ENCODE measurements at regions not wholly inside any gene's neighbourhood (a gene's known extent, or its start where the extent isn't known, plus 50 kb on each side); places are given as distances from the start of the nearest gene placed in this dataset.

DNA sequence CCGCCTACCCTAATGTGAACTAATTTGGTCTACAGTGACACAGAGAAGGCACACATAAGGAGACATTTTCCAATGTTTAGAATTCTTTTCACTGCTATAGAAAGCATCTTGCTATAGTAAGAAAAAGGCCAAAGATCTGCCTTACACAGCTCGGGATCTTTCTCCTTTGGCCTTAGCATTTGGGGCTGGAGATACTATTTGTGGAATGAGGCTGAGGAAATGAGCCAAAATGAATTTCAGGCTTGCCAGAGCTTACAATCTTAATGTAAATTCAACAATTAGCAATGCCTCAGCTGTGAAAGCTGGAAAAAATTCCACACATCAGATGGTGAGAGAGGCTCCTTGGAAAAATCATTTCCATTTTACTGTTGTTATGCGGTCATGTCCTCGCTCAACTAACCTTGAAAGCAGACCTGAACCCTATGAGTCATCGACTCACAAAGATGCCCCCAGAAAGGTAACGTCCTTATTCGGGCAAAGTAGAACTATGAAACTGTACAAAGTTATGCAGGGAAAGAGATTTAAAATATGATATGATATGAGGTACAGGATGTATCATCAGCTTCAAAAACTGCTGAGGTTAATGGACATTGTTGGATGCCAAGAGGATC is 324.5 kb upstream of the NBEA start:
- DNase-seq (ENCODE audit: low read depth, low spot score) = no peak

DNA sequence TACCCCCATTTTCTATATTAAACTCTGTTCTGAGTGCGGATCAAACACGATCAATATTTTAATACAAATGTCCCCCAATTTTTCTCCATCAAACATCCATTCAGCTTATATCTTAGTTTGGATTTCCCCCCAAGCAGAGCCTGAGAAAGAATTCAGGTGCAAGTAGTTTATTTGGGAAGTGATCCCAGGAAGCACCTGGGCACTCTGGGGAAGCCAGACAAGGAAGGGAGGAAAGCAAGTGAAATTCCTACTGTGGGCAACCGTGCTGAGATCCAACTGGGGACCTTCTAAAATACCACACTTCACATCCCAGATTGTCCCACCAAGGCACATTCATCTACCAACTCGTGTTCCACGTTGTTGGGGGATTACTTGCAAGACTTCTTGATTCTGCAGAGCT is 323.4 kb upstream of the NBEA start:
- no peak for DNase-seq (ENCODE audit: low read depth, low spot score)

DNA sequence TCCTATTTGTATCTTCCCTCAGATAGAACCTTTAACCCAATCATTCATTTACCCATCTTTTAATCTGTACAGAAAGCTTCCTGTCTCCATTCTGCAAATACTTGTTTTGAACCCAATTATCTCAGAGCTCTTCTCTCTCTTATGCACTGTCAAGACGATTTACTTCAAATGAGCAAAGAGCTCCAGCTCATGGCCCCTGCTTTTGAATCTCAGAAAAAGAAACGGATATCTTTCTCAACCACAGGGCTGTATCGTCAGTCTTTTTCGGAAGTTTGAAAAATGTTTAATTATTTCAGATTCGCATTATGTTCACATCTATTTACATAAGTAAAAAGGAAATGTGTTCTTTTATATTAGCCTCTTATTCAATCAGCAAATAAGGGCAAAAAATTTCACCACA is 322.7 kb upstream of the NBEA start:
- DNase-seq (ENCODE audit: low read depth, low spot score) = no peak

DNA sequence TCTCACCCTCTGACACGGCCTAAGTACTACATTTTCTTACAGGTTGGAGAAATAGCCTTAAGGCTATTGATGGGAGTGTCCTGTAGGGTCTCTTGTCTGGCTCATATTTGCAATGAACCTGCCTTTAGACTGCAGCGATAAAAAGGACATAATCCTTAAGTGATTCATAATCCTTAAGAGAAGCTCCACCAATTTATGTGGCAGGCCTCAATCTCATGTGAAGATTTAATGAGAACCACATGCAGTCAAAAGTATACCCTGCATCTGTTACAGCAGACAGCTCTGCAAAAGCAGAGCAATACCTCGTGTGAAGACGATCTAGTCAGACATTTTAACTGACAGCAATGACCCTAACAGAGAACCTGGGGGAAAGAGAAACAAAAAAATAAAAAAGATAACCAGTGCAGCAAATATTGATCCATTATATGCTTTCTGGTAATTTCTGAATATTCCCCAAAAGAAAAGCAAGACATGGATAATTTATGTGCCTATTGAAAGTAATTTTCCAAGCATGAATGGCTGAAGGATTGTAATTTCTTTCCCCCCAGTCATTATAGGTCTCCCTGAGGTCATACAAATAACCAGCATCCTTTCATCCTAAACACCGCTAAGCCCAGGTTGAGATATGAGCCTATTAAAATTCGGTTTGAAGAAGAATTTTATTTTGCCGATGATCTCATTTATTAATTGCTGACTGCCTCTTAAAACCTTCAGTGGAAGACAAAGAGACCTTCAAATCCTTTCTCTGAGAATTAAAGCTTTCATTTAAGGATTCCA is 321.8 kb upstream of the NBEA start:
- no peak for DNase-seq (ENCODE audit: low read depth, low spot score)

DNA sequence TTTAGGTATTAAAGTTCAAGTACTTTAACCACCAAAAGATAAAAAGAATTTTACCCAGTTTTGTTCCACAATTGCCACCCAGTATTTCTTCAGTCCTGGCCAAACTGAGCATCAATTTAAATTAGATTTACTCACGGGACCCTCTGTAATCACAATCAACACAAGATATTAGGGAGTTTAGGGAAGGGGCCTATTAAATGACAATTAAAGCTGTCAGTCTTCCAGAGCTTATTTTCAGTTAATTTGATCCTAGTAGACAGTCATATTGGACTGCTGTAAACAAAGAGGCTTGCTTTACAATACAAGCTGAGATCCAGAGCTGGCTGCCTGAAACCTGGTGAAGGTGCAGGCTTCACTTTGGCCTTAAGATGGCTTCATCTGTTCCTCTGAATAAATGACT is 321.2 kb upstream of the NBEA start:
- DNase-seq (ENCODE audit: low read depth, low spot score) = no peak

DNA sequence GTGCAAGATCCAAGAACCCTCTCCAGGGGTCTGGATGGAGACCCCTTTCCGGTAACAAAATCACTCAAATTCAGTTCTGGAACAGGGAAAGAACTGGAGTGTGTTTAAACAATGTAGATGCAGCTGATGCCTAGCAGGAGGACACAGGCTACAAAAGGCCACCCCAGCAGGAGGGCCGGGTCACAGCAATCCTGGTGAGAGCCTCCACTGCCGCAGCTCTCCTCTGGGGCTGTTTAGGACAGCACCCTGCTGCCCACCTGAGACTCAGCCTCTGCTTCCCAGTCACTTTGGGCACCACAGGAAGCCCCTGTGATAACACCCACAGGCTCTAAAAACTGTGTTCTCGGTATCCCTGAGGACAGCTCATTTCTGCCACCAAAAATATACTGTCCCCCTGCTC is 318.7 kb upstream of the NBEA start:
- no peak for DNase-seq (ENCODE audit: low read depth, low spot score)

DNA sequence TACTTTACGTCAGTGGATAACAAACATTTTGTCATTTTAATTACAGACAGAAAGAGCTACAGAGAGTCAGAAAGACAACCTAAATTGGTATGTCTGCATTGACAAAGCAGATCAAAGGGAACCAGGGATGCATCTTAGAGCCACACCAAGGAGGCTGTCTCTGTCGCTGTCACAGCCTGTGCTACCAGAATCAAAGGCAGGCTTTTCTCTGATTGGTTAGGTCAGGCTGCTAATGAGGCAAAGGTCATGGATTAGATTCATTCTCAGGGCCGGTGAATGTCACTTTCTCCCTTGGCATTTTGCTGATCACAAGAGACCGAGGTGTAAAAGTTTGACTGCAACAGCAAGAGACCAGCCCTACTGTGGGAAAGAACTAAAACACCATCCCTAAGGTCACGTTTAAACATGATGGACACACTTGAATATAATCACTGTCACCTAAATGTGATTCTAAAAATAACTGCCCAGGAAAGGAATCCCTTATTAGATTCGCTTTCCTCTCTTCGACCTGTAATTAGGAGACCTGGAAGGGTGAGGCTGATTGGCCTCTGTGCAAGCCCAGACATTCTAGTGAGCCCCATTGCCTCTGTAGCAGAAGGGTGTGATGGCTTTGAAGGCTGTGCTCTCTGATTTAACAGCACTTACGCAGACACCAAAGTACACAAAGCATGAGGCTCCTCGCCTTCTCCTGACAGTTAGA is 314.4 kb upstream of the NBEA start:
- no peak for DNase-seq (ENCODE audit: low read depth, low spot score)

DNA sequence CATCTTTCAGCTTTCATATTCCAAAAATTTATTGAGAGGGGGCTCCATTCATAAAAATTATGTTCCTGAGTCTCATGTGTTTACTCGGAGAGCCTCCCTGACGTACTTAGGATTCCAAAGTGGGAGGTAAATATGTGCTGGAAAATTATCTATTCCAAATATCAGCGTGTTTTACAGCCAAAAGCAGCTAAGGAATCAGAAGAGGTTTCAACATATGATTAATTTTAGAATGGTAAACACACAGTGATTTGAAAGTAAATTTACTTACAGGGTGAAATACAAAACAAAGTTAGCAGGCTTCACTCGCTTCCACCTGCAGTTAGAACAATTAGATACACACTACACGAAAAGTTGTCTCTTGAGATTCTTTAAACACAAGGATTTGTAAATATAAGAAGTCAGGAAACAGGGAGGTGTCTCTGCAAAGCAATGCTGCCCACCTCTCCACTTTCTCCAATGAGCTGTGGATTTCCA is 313.8 kb upstream of the NBEA start:
- DNase-seq (ENCODE audit: low read depth, low spot score) = no peak

DNA sequence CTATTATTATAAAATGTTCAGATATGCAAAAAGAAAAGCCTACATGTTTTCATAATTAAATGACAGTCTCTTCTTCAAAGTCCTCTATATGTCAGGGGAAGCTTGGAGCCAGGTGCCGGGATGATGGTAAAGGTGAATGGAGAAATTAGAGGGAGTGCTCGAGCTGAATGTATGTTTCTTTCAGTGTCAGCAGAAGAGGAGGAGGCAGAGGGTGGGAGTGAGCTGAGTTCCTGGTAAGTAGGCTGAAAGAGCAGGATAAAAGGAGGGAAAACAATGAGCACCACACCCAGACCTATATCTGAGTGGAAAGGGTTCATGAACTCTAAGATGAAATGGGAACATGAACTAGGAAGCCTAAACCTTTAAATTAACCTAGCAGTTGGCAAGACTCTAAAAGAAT is 307.6 kb upstream of the NBEA start:
- no peak for DNase-seq (ENCODE audit: low read depth, low spot score)

DNA sequence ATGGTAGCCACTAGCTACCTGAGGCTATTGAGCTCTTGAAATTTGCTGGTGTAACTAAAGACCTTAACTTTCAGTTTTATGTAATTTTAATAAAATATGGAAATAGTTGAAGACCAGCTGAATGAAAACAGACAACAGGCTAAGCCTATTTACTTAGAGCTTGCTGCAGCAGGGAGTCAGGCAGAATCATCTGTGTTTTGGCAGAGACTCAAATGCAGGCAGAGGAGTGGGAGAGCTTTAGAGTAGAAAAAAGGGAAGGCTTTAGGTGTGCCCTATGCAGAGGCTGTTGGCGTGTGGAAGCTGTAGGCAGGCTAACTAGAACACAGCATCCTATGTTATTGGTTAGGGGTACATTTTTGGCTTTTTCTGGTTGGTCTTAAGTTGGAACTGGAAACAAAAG is 304.9 kb upstream of the NBEA start:
- DNase-seq (ENCODE audit: low read depth, low spot score) = no peak

DNA sequence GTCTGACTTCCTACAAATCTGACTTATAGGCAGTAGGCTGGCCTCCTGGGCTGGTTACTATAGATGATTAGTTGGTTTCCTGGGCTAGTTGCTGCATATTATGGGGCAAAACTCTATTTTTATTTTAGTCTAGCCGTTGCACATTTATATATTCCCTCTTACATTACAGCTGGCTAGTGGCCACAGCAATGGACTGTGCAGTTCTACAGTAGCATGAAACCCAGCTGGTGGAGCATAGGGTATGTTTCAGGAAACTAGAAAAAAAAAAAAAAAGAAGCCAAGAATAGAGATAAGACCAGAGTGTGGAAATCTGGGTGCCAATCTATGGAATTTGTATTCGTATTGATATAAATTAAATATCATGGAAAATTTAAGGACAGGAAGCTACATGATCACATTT is 304.4 kb upstream of the NBEA start:
- DNase-seq (ENCODE audit: low read depth, low spot score) = no peak

DNA sequence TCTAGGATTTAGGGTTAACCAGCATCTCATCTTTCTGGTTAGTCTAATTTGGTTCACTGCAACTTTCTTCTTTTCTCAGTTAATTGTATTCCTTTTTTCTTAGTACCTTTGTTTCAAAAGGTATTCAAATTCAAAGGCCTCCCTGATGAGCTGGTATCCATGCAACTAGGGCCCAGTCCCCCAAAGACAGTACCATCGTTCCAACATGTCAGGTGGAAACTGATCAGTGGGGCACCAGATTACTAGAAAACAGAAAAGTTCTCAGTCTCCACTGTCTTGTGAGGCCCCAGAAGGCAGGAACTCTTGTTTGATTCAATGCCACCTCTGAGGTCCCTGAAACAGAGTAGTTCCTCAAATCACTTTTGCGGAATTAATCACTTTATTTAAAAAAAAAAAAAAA is 303.2 kb upstream of the NBEA start:
- no peak for DNase-seq (ENCODE audit: low read depth, low spot score)

DNA sequence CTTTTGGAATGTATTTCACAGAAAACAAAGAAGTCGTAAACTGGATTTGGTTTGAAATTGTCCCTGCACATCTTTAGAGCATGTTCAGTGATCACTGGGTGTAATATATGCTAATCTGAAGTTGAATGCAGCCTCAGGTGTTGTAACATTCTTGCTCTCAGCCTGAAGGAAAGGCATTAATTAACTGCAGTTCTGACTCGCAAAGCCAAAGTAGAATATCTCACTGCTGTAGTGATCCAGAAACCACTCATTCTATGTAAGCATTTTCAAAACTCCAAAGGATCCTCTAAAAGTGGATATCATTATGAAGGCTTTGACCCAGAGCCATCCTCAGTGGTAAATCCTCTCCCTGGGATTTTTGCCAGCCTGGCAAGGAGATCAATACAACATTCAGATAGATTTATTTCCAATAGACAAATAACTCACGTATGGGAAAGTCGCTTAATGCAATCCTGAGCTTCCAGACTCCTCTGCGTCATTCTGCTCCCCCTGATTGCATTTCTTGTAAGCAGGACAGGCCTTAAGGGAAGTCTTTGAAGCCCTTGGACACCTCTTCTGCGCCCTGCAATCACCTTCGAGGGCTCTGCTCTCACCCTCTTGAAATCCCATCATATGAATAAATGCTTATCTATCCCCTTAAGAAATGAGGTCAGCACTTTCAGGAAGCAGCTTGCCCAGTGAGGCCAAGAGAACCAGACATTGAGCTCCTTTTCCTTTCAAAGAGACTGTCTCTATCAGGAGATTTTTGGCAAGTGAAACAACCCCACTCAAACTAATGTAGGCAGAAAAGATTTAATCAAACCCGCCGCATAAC is 301.7 kb upstream of the NBEA start:
- no peak for DNase-seq (ENCODE audit: low read depth, low spot score)

DNA sequence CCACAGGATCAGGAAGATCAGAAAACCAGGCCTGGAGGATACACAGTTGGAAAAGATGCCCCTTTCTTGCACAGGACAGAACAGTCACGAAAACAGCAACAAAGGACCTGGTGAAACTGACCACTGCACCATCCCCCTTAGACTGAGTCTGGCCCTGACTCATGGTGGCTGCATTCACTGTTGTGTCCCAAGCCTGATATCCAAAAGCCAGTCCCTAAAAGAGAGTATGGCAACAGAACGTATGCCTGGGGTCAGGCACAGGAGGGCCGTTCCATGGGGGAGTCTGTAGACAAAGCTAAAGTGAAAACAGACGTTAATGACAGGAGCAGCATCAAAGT is 301.1 kb upstream of the NBEA start:
- no peak for DNase-seq (ENCODE audit: low read depth, low spot score)

DNA sequence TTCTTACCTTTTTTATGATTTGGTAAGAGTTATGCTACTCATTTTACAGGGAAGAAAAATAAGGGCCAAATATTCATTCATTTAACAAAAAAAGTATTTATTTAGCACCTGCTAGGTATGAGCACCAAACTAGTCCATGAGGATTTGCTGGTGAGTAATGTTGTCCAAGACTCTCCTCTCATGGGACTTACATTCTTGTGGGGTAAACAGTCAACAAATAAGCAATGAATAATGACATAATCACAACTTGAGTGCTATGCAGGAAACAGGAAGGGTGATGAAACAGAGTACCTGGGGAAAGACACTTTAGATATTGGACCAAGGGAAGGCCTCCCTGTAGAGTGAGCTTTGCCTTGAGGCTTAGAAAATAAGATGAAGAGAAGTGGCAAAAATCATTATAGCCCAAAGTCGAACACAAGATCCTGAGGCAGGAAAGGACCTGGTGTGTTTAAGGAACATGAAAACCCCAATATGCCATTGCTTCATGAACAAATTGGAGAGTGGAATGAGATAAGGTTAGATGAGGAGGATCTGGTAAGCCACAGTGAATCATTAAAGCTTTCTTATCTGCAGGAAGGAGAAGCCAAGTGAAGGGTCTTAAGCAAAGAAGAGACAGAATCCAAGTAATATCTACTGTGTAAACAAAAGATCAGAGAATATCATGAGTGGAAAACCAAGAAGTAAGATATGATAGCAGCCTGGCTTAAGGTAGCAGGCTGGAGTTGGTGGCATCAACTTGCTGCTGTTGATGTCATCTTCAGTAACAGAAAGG is 294.5 kb upstream of the NBEA start:
- no peak for DNase-seq (ENCODE audit: low read depth, low spot score)

DNA sequence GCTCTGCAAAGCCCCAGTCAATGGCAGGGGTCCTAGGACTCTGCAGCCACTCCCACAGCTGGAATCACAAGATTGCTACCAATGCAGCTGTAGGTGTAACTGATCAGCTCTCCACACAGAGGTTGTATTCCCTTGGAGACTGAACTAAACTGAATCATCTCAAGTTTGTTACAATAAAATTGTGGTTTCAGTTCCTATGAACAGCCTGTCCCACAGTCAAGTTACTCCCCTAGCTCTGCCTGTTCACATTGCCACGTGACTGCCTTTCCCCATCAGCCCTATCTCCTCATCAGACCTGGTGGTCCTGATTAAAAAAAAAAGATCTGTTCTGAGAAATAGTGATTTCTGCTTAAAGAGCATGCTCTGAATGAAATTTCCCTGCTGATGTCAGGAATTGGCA is 287.9 kb upstream of the NBEA start:
- no peak for DNase-seq (ENCODE audit: low read depth, low spot score)

DNA sequence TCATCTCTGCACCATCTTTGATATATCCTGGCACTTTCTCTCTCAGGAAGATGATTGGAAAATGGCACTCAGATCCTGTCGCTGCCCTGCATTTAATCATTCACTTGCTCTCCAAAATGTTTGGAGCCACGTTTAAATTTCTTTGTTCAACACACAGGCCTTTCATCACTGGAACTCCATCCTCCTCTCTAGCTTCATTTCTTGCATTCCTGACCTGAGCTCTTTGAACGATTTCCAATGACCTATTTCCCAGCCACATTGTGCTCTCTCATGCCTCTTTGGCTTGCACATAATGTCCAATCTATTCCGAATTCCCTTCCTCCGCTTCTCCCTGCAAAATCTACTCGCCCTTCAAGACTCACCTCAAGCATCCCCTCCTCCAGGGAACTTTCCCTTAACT is 287.4 kb upstream of the NBEA start:
- DNase-seq (ENCODE audit: low read depth, low spot score) = no peak

DNA sequence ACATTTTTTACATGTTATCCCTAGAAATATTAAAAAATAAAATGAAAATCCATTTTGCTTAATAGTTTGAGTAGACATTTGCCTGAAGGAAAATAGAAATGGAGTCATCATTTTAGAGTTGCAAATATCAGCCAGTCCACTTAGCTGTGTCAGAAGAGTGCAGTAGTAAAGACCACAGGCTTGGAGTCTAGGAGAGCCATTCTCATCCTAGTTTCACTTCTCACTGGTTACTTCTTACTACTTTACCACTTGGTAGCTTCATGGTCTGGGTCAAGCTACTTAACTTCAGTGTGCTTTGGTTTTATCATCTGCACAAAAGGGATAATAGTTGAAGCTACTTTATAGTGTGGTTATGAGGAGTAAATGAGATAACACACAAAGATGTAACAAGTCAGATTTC is 286.5 kb upstream of the NBEA start:
- DNase-seq (ENCODE audit: low read depth, low spot score) = no peak

DNA sequence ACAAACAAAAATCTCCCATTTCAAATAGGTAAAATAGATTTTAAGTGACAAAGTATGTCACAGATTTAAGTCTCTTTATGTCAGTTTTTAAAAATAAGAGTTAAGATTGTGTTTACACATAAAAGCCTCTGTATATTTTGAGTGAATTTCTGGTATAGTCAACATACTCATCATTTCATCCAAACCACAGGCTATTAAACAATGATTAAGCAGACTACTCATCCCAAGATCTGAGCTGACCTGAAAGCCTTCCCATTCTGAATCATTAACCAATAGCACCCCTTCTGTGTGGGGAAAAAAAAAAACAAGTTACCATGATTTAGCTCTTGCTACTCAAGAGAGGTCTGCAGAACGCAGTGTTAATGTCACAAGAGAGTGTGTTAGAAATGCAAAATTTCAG is 284.4 kb upstream of the NBEA start:
- DNase-seq (ENCODE audit: low read depth, low spot score) = no peak

DNA sequence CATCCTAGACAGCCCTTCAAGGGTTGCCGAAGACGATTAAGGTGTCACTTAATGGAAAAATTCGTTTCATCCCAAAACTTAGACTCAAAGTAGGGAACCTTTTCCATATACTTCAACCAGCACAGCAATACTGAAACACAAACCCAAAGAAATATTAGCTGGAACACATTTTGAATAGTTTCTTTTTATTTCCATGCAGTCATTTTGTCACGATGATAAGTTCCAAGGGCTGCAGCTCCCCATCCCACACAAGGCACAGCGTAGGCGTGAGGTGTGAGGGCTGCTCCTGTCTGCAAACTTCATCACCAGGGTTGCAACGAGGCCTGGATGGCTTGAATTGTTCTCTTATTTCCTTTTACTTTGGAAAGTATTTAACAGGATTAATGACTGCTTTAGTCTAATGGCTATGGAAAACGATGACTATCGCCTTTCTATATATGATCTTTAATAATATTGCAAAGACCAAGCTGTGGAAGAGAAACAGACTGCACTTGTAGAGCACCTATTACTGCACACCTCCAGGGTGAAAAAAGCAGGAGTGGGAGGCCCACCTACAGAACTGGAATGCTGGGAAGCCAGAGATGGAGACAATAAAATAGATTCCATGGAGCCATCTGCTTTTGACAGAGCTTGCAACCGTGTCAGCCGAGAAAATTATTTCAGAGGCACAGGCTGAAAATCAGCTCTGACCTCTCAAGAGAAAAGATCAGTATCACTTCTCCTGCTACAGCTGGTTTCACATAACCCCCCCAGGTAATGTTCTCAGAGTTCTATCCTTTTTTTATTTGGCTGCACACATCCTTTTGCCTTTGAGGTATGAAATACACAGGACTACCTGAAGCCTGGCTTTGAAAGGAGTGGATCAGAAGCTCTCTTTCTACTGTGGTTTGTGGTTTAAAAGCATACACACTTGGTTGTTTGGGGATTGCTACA is 274.5 kb upstream of the NBEA start:
- DNase-seq (ENCODE audit: low read depth, low spot score) = no peak
